HG02763 (cell line): ENCODE measurements at regions not wholly inside any gene's neighbourhood (a gene's known extent, or its start where the extent isn't known, plus 50 kb on each side); places are given as distances from the start of the nearest gene placed in this dataset.
"Not testable (repeated sequence)": the region's sequence is repeated elsewhere in the genome, so short reads cannot be mapped to it uniquely, and the experiment has no call there.

Source experiments
- ATAC-seq: cut with Tn5 transposase; IDR thresholded peaks from one replicate; pipeline ENCODE4 v1.9.1; 2021; ENCODE audit warnings: mild to moderate bottlenecking, moderate library complexity; ENCODE audit not compliant: unreplicated experiment

DNA sequence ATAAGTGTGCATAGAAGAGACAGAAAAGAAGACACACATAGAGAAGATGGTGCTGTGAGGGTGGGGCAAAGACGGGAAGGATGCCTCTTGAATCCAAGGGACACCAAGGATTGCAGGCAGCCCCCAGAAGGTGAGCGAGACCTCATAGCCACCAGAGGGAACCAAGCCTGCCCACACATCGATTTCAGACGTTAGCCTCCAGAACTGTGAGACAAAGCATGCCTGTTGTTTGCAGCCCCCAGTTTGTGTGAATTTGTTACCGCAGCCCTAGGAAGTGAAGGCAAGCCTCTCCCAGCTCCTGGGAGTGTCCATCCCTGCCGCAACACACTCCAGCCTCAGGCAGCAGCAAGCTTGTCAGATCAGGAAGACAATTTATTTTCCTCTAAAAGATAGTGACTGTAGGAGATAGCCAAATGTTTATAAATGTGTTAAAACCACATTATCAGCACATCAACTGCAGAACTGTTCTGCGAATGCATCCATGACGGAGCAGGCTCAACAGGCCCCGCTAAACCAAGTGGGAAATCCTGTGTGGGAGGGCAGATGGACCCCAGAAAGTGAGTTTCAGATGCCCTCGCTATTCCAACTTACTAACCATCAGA is 543.3 kb downstream of the MATN1 start:
- no peak for ATAC-seq

DNA sequence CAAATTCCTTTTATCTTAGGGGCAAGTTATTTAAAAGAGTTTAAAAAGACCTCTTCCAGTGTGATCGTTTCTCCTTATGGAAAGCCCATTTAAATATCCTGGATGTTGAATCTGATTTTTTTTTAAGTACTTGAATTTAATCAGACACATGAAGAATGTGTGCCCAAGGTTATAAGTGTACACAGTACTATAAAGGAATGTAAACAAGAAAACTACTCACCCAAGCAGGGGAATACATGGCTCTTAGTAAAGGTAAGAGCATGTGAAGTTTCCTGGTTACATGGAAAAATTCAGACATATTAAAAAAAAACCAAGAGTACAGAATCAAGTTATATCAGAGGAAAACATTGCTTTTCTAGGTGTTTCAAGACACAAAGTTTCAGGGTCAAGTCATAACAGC is 546.9 kb downstream of the MATN1 start:
- no peak for ATAC-seq

GRCh38 chr1:30174499-30174898 is 548.9 kb downstream of the MATN1 start:
- ATAC-seq = no peak

DNA sequence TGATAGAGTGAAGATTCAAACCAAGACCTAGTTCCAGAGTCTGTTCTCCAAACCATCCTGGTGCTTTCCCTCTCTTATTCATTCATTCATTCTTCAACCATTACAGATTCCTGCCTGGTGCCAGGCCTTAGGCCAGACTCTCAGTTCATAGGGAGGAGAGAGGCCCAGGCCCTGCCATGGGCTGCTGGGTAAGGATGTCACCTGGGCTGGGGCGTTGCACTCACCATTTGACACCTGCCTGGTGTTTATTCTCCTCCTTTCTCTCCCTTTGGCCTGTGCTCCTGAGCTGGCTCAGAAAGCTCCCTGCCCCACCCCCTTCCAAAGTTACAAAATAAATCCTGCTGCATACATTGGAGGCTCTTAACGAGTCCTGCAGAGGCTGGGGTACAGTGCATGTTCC is 549.8 kb downstream of the MATN1 start:
- no peak for ATAC-seq

GRCh38 chr1:30172757-30173156 is 550.6 kb downstream of the MATN1 start:
- no peak for ATAC-seq

GRCh38 chr1:30172299-30172694 is 551.1 kb downstream of the MATN1 start:
- ATAC-seq = no peak

GRCh38 chr1:30171537-30172298 is 551.7 kb downstream of the MATN1 start:
- ATAC-seq = no peak

DNA sequence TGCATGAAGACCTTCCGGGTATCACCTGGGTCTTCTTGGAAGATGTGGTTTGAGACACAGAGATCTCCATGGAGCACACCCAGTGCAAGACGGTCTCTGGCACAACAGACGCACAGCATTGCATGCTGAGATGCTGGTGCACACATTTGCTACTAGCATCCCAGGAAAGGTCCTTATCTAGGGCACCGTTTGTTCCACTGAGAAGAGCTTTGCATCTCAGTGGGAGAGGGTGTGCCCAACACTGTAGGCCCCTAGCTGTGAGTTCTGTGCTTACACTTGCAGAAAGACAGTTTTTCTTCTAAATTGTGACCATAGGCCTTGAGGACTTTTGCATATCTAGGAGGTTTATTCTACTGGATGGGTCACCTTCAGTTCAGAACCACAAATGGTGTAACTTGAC is 554.1 kb downstream of the MATN1 start:
- no peak for ATAC-seq

- ATAC-seq = no peak
Measured at GRCh38 chr1:30166174-30166573, 557.2 kb downstream of the MATN1 start.

DNA sequence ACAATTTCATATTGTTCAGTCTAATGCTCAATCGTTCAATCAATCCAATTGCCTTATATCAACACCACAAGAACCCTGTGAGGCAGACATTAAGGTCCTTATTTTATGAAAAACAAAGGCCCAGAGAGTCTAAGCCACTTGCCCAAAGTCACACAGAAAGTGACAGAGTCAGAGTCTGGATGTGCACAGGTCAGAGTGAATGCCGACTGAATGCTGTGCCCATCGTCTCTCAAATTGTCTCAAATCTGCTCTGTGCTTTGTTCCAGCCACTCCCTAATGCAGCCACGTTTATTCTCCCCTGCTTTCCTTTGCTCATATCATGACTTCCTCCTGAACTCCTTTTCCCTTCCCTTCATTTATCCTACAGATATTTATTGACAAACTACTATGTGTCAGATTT is 558.3 kb downstream of the MATN1 start:
- no peak for ATAC-seq

GRCh38 chr1:30164693-30165092 is 558.7 kb downstream of the MATN1 start:
- ATAC-seq = no peak

DNA sequence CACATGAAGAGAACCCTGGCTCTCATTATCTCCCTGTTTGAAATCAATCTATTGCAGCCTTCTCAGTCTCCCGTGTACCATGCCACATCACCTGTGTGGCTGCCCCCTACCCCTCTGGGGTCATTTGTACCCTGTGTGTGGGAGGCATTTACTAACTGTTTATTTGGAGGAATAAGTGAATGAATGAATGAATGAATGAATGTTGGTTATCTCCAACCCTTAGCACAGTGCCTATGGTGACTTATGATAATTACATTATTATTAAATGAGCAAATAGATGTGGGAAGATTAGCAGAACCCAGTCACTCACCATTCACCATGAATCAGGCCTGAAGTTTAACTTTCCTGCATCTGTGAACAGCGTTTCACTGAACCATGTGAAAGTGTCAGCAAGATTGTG is 560.8 kb downstream of the MATN1 start:
- no peak for ATAC-seq

- no peak for ATAC-seq
Measured at GRCh38 chr1:30161953-30162352, 561.4 kb downstream of the MATN1 start.

- ATAC-seq = no peak
Measured at GRCh38 chr1:30160999-30161689, 562.2 kb downstream of the MATN1 start.

DNA sequence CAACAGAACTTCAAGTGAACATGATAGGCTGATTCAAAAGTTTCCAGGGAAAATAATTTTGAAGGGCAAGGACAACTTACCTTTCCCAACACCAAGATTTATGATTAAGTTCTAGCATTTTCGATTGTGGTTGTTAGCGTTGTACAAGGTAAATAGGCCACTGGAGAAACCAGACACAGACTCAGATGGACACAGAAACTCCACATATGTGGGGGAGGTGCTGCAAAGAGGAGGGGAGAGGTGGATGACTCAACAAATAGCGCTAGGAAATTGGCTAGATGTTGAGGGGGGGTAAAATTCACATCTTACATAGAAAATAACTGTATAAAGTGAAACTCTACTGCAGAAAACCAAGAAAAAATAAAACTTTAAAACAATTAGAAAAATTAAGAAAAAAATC is 564.4 kb downstream of the MATN1 start:
- no peak for ATAC-seq

- not testable (repeated sequence) for ATAC-seq
Measured at GRCh38 chr1:30155698-30156097, 567.7 kb downstream of the MATN1 start.

DNA sequence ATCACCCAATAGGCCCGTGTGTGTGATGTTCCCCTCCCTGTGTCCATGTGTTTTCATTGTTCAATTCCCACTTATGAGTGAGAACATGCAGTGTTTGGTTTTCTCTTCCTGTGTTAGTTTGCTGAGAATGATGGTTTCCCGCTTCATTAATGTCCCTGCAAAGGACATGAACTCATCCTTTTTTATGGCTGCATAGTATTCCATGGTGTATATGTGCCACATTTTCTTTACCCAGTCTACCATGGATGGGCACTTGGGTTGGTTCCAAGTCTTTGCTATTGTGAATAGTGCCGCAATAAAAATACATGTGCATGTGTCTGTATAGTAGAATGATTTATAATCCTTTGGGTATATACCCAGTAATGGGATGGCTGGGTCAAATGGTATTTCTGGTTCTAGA is 568.1 kb downstream of the MATN1 start:
- not testable (repeated sequence) for ATAC-seq

- ATAC-seq = no peak
Measured at GRCh38 chr1:30153743-30154449, 569.5 kb downstream of the MATN1 start.

DNA sequence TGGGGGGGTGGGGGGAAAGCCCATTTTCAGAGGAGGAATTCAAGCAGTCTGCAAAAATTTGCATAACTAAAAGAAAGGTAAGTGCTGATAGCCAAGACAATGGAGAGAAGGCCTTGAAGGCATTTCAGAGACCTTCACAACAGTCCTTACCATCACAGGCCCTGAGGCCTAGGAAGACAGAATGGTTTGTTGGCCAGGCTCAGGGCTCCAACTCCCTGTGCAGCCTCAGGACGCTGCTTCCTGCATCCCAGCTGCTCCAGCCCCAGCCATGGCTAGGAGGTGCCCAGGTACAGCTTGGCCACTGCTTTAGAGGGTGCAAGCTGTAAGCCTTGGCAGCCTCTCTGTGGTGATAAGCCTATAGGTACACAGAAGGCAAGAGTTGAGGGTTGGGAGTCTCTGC is 571.6 kb downstream of the MATN1 start:
- ATAC-seq = no peak

GRCh38 chr1:30151119-30151518 is 572.3 kb downstream of the MATN1 start:
- no peak for ATAC-seq

GRCh38 chr1:30149226-30149625 is 574.2 kb downstream of the MATN1 start:
- ATAC-seq = no peak

DNA sequence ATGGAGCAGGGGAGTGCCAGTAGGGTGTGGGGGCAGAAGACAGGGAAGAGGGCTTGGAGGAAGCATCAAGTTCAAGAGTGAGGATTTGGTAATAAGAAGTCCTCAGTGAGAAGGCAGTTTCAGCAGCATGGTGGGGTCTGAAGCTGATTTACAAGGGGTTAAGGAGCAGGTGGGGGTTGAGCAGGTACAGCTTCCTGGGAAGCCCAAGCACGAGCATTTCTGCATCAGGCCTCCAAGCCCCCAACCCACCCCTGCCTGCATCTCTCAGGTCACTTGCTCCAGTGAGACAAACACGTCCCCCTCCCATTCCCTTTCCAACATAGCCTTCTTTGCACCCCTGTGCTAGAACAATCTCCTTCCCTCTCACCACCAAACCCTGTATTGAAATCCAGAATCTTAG is 574.7 kb downstream of the MATN1 start:
- ATAC-seq = no peak
